ENCODE measurements at regions not wholly inside any gene's neighbourhood (a gene's known extent, or its start where the extent isn't known, plus 50 kb on each side); places are given as distances from the start of the nearest gene placed in this dataset.

- no peak for TF ChIP-seq POLR2A (IDR thresholded peaks at IDR 0.05)
- TF ChIP-seq CTCF (IDR thresholded peaks at IDR 0.05), result no peak
Measured at GRCh38 chr6:148082696-148083095, 259.9 kb upstream of the SASH1 start.

Data from breast epithelium (tissue), 3 donors.